ENCODE measurements at regions not wholly inside any gene's neighbourhood (a gene's known extent, or its start where the extent isn't known, plus 50 kb on each side); places are given as distances from the start of the nearest gene placed in this dataset.

DNA sequence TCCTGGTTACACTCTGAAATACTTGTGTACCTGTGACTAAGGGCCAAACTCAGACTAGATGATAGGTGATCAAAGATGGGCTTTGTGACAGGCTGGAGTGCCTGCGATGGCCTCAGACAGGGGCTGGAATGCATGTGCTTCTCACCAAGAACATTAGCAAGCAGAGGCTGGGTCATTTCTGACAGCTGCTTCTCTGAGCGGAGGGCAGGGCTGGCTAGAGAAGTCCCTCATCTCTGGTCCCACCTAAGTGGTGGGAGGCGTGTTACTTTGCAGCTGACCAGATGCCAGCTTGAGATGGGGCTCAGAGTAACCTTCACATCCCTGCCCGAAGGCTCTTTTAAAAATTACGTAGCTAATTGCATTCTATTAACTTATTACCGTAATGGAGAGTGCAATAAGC is 106.8 kb upstream of the RTL1 start:
- Histone ChIP-seq H3K9ac (ENCODE audit: low read length) (no peak overlapping the region), H3K4me2 (ENCODE audit: low read length) (no peak overlapping the region), H4K20me1 (ENCODE audit: insufficient read depth, low read length) (no peaks in the 10 kb centered on the region), H3K79me2 (ENCODE audit: low read length) (no peaks in the 10 kb centered on the region), H3K27ac (ENCODE audit: low read length) (no peak overlapping the region), H3K27me3 (ENCODE audit: low read depth, low read length) (peaks cover 3% of the 10 kb centered on the region; the same call in 1 of the 2 replicates), H3K4me1 (ENCODE audit: low read length) (peaks cover 11% of the 10 kb centered on the region), H3K36me3 (replicated peaks; ENCODE audit: low read depth, low read length) (no peaks in the 10 kb centered on the region), H3K9me3 (ENCODE audit: insufficient read depth, low read length) (0 out of 2 replicates have a peak, but pooled peaks cover 3% of the 10 kb centered on the region), H2AFZ (ENCODE audit: low read depth, low read length) (no peak overlapping the region), H3K4me3 (ENCODE audit: low read length) (no peak overlapping the region)
- TF ChIP-seq CTCF (IDR thresholded peaks at IDR 0.05; ENCODE audit: low read depth, low read length), result no peak
- TF ChIP-seq EZH2phosphoT487 (IDR thresholded peaks at IDR 0.05; ENCODE audit: low read depth), result no peak

DNA sequence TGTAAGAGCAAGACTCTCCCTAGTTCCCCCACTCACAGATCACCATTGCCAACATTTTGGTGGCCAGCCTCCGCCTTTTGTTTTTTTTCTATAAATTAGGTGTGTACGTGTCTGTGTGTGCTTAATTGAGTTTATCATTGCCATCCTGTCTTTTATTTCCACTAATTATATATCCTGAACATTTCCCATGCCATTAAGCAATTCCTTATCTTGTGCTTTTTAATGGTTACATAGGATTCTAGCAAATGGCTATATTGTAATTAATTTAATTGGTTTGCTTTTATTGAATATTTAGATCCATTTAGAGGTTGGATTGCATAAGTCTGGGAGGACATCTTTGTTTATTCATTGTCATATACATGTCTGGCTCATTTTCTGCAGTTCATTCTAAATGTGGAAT is 107.3 kb upstream of the RTL1 start:
- Histone ChIP-seq H3K36me3 (replicated peaks; ENCODE audit: low read depth, low read length) (no peaks in the 10 kb centered on the region), H3K9me3 (ENCODE audit: insufficient read depth, low read length) (0 out of 2 replicates have a peak, but pooled peaks cover 3% of the 10 kb centered on the region), H4K20me1 (ENCODE audit: insufficient read depth, low read length) (no peaks in the 10 kb centered on the region), H3K4me2 (ENCODE audit: low read length) (no peak overlapping the region), H3K9ac (ENCODE audit: low read length) (no peak overlapping the region), H2AFZ (ENCODE audit: low read depth, low read length) (no peak overlapping the region), H3K27ac (ENCODE audit: low read length) (no peak overlapping the region), H3K4me1 (ENCODE audit: low read length) (peaks cover 5% of the 10 kb centered on the region), H3K4me3 (ENCODE audit: low read length) (no peak overlapping the region), H3K27me3 (ENCODE audit: low read depth, low read length) (peaks cover 3% of the 10 kb centered on the region; the same call in 1 of the 2 replicates), H3K79me2 (ENCODE audit: low read length) (no peaks in the 10 kb centered on the region)
- no peak for TF ChIP-seq EZH2phosphoT487 (IDR thresholded peaks at IDR 0.05; ENCODE audit: low read depth)
- TF ChIP-seq CTCF (IDR thresholded peaks at IDR 0.05; ENCODE audit: low read depth, low read length), result no peak

- Histone ChIP-seq H3K9me3 (ENCODE audit: insufficient read depth, low read length) (0 out of 2 replicates have a peak, but pooled peaks cover 3% of the 10 kb centered on the region), H3K36me3 (replicated peaks; ENCODE audit: low read depth, low read length) (no peaks in the 10 kb centered on the region), H3K4me2 (ENCODE audit: low read length) (no peak overlapping the region), H3K27ac (ENCODE audit: low read length) (no peak overlapping the region), H3K4me1 (ENCODE audit: low read length) (no peaks in the 10 kb centered on the region), H3K4me3 (ENCODE audit: low read length) (no peak overlapping the region), H3K27me3 (ENCODE audit: low read depth, low read length) (no peaks in the 10 kb centered on the region), H4K20me1 (ENCODE audit: insufficient read depth, low read length) (no peaks in the 10 kb centered on the region), H3K79me2 (ENCODE audit: low read length) (no peaks in the 10 kb centered on the region), H3K9ac (ENCODE audit: low read length) (no peak overlapping the region), H2AFZ (ENCODE audit: low read depth, low read length) (no peak overlapping the region)
- TF ChIP-seq EZH2phosphoT487 (IDR thresholded peaks at IDR 0.05; ENCODE audit: low read depth), result no peak
- no peak for TF ChIP-seq CTCF (IDR thresholded peaks at IDR 0.05; ENCODE audit: low read depth, low read length)
Observed at GRCh38 chr14:101017209-101017608, 113.7 kb upstream of the RTL1 start.

GRCh38 chr14:101017806-101018560 is 114.5 kb upstream of the RTL1 start:
- Histone ChIP-seq H3K27ac (ENCODE audit: low read length) (no peak overlapping the region), H4K20me1 (ENCODE audit: insufficient read depth, low read length) (no peaks in the 10 kb centered on the region), H3K4me3 (ENCODE audit: low read length) (no peak overlapping the region), H3K4me1 (ENCODE audit: low read length) (no peaks in the 10 kb centered on the region), H3K9me3 (ENCODE audit: insufficient read depth, low read length) (0 out of 2 replicates have a peak, but pooled peaks cover 3% of the 10 kb centered on the region), H3K9ac (ENCODE audit: low read length) (no peak overlapping the region), H3K27me3 (ENCODE audit: low read depth, low read length) (no peaks in the 10 kb centered on the region), H3K79me2 (ENCODE audit: low read length) (no peaks in the 10 kb centered on the region), H2AFZ (ENCODE audit: low read depth, low read length) (no peak overlapping the region), H3K4me2 (ENCODE audit: low read length) (no peak overlapping the region), H3K36me3 (replicated peaks; ENCODE audit: low read depth, low read length) (no peaks in the 10 kb centered on the region)
- no peak for TF ChIP-seq EZH2phosphoT487 (IDR thresholded peaks at IDR 0.05; ENCODE audit: low read depth)
- no peak for TF ChIP-seq CTCF (IDR thresholded peaks at IDR 0.05; ENCODE audit: low read depth, low read length)

Data from OCI-LY3 (cell line).